Pancreas (tissue), 10 donors: ENCODE measurements at regions not wholly inside any gene's neighbourhood (a gene's known extent, or its start where the extent isn't known, plus 50 kb on each side); places are given as distances from the start of the nearest gene placed in this dataset.

ENCODE experiments used
- ATAC-seq, 4 donors: fragments of 200-7000 bp; cut with Tn5 transposase; one replicate each; pipeline versions ENCODE4 v1.8.0 to v1.9.1; 2020; ENCODE audit warnings: mild to moderate bottlenecking in 4 of 4, moderate library complexity in 4 of 4
- DNase-seq, 6 donors: peaks; one replicate each; pipeline ENCODE4 v3.0.0-alpha.2; 2020
- FAIRE-seq: peaks from 2 replicates; lab custom pipeline; 2012; peaks lifted over from hg19 to GRCh38; lab: Jason Lieb, UNC
- H3K27ac ChIP-seq, 4 donors: fragments of 200-600 bp; sonication (generic); 1 replicate in 3 of 4; 2 replicates in 1 of 4; pipeline versions ENCODE4 v1.5.0 to v1.8.0; 2020
- H3K27me3 ChIP-seq, 4 donors: fragments of 200-600 bp; one replicate each; pipeline ENCODE4 v1.8.0; 2021
- H3K36me3 ChIP-seq, 3 donors: fragments of 200-600 bp; sonication (generic) in 1 of 3; one replicate each; pipeline versions ENCODE4 v1.5.0 to v1.8.0; 2020 to 2021
- H3K4me1 ChIP-seq, 3 donors: fragments of 200-600 bp; one replicate each; pipeline ENCODE4 v1.8.0; 2021
- H3K4me3 ChIP-seq, 4 donors: fragments of 200-600 bp; sonication (generic) in 2 of 4; one replicate each; pipeline versions ENCODE4 v1.5.0 to v1.8.0; 2020 to 2021
- H3K9me3 ChIP-seq, 4 donors: fragments of 200-600 bp; one replicate each; pipeline ENCODE4 v1.8.0; 2021
- WGBS, 2 donors: extraction: QIAGEN DNeasy Blood & Tissue Kit; methylation state at CpG; one replicate each; pipeline ENCODE4 v1.1.7; 2013; 5-methylcytosine and 5-hydroxymethylcytosine counted together
- intact Hi-C, 3 donors: fragments of 100-400 bp; cut with DNase I; formaldehyde crosslinking; loops; one replicate each; pipeline versions ENCODE4 v1.11.1 to v1.14.2; 2022
- TF ChIP-seq, protein P1 (sequence below), 4 donors: fragments of 200-600 bp; sonication (generic) in 3 of 4; IDR thresholded peaks; one replicate each; pipeline versions ENCODE4 v1.5.0 to v1.8.0; 2021; ENCODE audit warnings: antibody characterized with exemption in 4 of 4
- donor health status: healthy with polysubstance abuse.
- donor health status: DM: no; HTN: no; CAD: no; lungs with moderate emphysema.
- donor health status: DM: no; HTN: no; CAD: no.
- donor health status: control.
- donor health status: control.
- donor health status: Bipolar disorder and iron deficiency.
- donor health status: DM: yes; HTN: yes; CAD: no.
- donor health status: DM: no; HTN: no; CAD: no.
- donor health status: DM: no; HTN: no; CAD: no.
- donor health status: DM: yes; HTN: yes; CAD: no.

GRCh38 chr6:22878706-22879105, 309.3 kb downstream of the HDGFL1 start:
- Histone ChIP-seq H3K36me3 (no peaks in the 10 kb centered on the region), H3K9me3 (no peaks in the 10 kb centered on the region), H3K4me3 (no peak overlapping the region), H3K27ac (no peak overlapping the region), H3K4me1 (peaks cover 0 to 4% (median 0%) of the 10 kb centered on the region in 3 donors), H3K27me3 (no peaks in the 10 kb centered on the region)
- WGBS, 2 donors = 80 to 83% methylated on average over 1 of the region's 1 CpG
- intact Hi-C loops = no loop called here
- TF ChIP-seq, protein P1, sequence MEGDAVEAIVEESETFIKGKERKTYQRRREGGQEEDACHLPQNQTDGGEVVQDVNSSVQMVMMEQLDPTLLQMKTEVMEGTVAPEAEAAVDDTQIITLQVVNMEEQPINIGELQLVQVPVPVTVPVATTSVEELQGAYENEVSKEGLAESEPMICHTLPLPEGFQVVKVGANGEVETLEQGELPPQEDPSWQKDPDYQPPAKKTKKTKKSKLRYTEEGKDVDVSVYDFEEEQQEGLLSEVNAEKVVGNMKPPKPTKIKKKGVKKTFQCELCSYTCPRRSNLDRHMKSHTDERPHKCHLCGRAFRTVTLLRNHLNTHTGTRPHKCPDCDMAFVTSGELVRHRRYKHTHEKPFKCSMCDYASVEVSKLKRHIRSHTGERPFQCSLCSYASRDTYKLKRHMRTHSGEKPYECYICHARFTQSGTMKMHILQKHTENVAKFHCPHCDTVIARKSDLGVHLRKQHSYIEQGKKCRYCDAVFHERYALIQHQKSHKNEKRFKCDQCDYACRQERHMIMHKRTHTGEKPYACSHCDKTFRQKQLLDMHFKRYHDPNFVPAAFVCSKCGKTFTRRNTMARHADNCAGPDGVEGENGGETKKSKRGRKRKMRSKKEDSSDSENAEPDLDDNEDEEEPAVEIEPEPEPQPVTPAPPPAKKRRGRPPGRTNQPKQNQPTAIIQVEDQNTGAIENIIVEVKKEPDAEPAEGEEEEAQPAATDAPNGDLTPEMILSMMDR (IDR thresholded peaks at IDR 0.05) = no peak
- no peak for DNase-seq
- no peak for ATAC-seq
- FAIRE-seq = no peak

DNA sequence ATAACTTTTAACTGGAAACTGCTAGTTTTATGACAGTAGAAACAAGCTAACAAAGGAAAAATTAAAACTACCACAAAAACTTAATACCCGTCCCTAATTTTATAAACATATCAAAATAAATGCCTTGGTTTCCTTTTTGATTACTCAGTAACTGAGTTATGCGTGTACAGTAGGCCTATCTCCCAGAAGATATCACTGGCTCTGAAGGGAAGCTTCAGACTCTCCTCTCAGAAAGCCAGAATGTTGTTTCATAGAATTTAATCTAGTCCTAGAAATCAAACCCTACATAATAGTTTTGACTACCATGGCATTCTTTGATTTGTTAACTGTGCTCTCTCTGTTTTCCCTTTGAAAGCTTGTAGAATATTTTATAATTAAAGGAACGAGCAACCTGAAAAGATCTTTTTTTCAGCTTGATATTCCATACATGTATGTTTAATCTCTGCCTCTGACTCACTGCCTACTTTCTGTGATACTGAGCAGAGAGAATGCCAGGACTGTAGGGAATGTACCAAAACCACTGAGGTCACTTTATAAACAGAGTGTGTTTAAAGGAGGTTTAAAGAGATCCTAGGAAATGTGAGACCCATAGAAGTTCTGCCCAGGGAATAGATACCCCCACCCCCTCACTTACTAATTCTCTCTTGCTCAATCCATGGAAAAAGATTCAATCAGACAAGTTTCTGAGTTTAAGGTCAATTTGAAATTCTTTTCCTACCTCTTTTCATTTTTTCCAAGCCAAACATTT, 311.5 kb downstream of the HDGFL1 start:
- TF ChIP-seq, protein P1 (IDR thresholded peaks at IDR 0.05) = no peak
- no peaks in the 10 kb centered on the region for H3K36me3 ChIP-seq
- H3K27me3 ChIP-seq = no peaks in the 10 kb centered on the region
- H3K4me3 ChIP-seq = no peak overlapping the region
- no peaks in the 10 kb centered on the region for H3K9me3 ChIP-seq
- H3K27ac ChIP-seq = peak overlapping the region in 2 of 4 donors; percentile 43 to 69
- H3K4me1 ChIP-seq = peaks cover 0 to 4% (median 0%) of the 10 kb centered on the region in 3 donors
- DNase-seq (no peak), FAIRE-seq (no peak), ATAC-seq (peak in 3 of 4 donors; percentile 62 to 94 (median 80))
- 34 to 40% methylated on average over 3 of the region's 3 CpGs for WGBS, 2 donors
- intact Hi-C loops = no loop called here

DNA sequence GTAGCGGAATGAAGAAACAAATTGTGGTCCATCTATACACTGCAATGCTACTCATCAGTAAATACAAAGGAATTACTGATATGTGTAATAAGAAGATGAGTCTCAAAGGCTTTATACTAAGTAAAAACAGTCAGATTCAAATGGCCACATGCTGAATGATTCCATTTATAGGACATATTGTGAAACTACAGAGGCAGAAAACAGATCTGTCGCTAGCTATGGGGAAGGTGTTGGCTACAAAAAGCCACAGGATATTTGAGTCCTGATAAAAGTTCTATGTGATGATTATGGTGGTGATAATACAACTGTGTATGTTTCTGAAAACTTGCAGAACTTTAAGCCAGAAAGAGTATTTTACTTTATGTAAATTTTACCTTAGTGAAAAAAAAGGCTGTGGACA, 313.2 kb downstream of the HDGFL1 start:
- 91% methylated on average over 2 of the region's 2 CpGs for WGBS, 2 donors

GRCh38 chr6:22883061-22883717, 313.8 kb downstream of the HDGFL1 start:
- 66% methylated on average over 7 of the region's 7 CpGs for WGBS, 2 donors
- no peak for DNase-seq
- Histone ChIP-seq H3K27ac (no peak overlapping the region), H3K9me3 (no peaks in the 10 kb centered on the region), H3K4me3 (no peak overlapping the region), H3K27me3 (no peaks in the 10 kb centered on the region), H3K36me3 (no peaks in the 10 kb centered on the region), H3K4me1 (peaks cover 0 to 4% (median 0%) of the 10 kb centered on the region in 3 donors)
- TF ChIP-seq, protein P1 (IDR thresholded peaks at IDR 0.05) = no peak
- FAIRE-seq = no peak
- ATAC-seq = no peak
- intact Hi-C loops = no loop called here

More for the DNA sequence above, 313.2 kb downstream of the HDGFL1 start:
- no peak for FAIRE-seq
- H3K36me3 ChIP-seq = no peaks in the 10 kb centered on the region
- no peaks in the 10 kb centered on the region for H3K9me3 ChIP-seq
- no peaks in the 10 kb centered on the region for H3K27me3 ChIP-seq
- no peak for DNase-seq
- TF ChIP-seq, protein P1 (IDR thresholded peaks at IDR 0.05) = no peak
- H3K4me1 ChIP-seq = peaks cover 0 to 4% (median 0%) of the 10 kb centered on the region in 3 donors
- no peak overlapping the region for H3K27ac ChIP-seq
- no peak overlapping the region for H3K4me3 ChIP-seq
- intact Hi-C loops = no loop called here
- no peak for ATAC-seq

- DNase-seq (no peak), FAIRE-seq (no peak), ATAC-seq (no peak)
- intact Hi-C loops = no loop called here
- WGBS, 2 donors = 54 to 60% methylated on average over 6 of the region's 6 CpGs
- H3K4me3 ChIP-seq = no peak overlapping the region
- TF ChIP-seq, protein P1 (IDR thresholded peaks at IDR 0.05) = no peak
- no peak overlapping the region for H3K27ac ChIP-seq
- H3K27me3 ChIP-seq = no peaks in the 10 kb centered on the region
- H3K4me1 ChIP-seq = peaks cover 0 to 4% (median 0%) of the 10 kb centered on the region in 3 donors
- H3K9me3 ChIP-seq = no peaks in the 10 kb centered on the region
- H3K36me3 ChIP-seq = no peaks in the 10 kb centered on the region
Observed at GRCh38 chr6:22884456-22884855, 315.1 kb downstream of the HDGFL1 start.
